HEK293 (cell line): ENCODE measurements at regions not wholly inside any gene's neighbourhood (a gene's known extent, or its start where the extent isn't known, plus 50 kb on each side); places are given as distances from the start of the nearest gene placed in this dataset.

Source experiments
- ZBTB21 ChIP-seq: fragments of 450-650 bp; formaldehyde crosslinking; IDR thresholded peaks from 2 replicates; pipeline ENCODE4 v1.5.1; 2017; ENCODE audit warnings: missing biosample characterization, missing genetic modification characterization
- ZNF585B ChIP-seq: fragments of 450-650 bp; formaldehyde crosslinking; IDR thresholded peaks from 2 replicates; pipeline ENCODE4 v1.5.1; 2016; ENCODE audit warnings: missing biosample characterization, missing genetic modification characterization
- ZNF629 ChIP-seq: fragments of 450-650 bp; formaldehyde crosslinking; IDR thresholded peaks from 2 replicates; pipeline ENCODE4 v1.5.1; 2017; ENCODE audit warnings: missing biosample characterization, missing genetic modification characterization
- TF ChIP-seq, protein P1 (sequence below): fragments of 450-650 bp; formaldehyde crosslinking; IDR thresholded peaks from 2 replicates; pipeline ENCODE4 v1.5.1; 2016; ENCODE audit warnings: missing biosample characterization, missing genetic modification characterization
- TF ChIP-seq, protein P2 (sequence below): fragments of 450-650 bp; formaldehyde crosslinking; optimal IDR thresholded peaks from 2 replicates; pipeline ENCODE3; 2016; ENCODE audit warnings: missing biosample characterization, mild to moderate bottlenecking, missing genetic modification characterization
- TF ChIP-seq, protein P3 (sequence below): fragments of 450-650 bp; formaldehyde crosslinking; IDR thresholded peaks from 2 replicates; pipeline ENCODE4 v1.5.1; 2017; ENCODE audit warnings: missing biosample characterization, missing genetic modification characterization
- TF ChIP-seq, protein P4 (sequence below): fragments of 450-650 bp; formaldehyde crosslinking; IDR thresholded peaks from 2 replicates; pipeline ENCODE4 v1.5.1; 2016; ENCODE audit warnings: missing biosample characterization, missing genetic modification characterization
- TF ChIP-seq, protein P5 (sequence below): fragments of 450-650 bp; formaldehyde crosslinking; IDR thresholded peaks from 2 replicates; pipeline ENCODE4 v1.5.1; 2016; ENCODE audit warnings: missing biosample characterization, missing genetic modification characterization
- TF ChIP-seq, protein P6 (sequence below): fragments of 450-650 bp; formaldehyde crosslinking; IDR thresholded peaks from 2 replicates; pipeline ENCODE4 v1.5.1; 2016; ENCODE audit warnings: missing biosample characterization, missing genetic modification characterization
- TF ChIP-seq, protein P7 (sequence below): fragments of 450-650 bp; formaldehyde crosslinking; IDR thresholded peaks from 2 replicates; pipeline ENCODE4 v1.5.1; 2016; ENCODE audit warnings: missing biosample characterization, missing genetic modification characterization

DNA sequence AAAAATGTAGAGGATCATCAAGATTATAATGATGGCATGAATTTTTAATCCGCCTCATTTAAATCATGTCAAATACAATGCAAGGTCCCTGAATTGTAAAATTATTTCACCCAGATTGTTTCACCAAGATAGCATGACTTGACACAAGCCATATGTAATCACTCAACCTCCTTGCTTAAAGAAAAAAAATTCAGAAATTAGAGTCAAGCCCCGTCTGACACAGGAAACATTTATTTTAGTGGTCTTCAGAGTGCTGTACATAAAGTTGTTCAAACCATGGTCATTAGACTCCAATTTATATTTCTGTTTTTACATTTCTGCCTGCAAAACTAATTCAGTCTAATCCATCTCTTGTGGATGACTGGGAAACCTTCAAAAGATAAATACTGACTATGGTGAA, 200.2 kb downstream of the CBLN4 start:
- TF ChIP-seq, protein P1, sequence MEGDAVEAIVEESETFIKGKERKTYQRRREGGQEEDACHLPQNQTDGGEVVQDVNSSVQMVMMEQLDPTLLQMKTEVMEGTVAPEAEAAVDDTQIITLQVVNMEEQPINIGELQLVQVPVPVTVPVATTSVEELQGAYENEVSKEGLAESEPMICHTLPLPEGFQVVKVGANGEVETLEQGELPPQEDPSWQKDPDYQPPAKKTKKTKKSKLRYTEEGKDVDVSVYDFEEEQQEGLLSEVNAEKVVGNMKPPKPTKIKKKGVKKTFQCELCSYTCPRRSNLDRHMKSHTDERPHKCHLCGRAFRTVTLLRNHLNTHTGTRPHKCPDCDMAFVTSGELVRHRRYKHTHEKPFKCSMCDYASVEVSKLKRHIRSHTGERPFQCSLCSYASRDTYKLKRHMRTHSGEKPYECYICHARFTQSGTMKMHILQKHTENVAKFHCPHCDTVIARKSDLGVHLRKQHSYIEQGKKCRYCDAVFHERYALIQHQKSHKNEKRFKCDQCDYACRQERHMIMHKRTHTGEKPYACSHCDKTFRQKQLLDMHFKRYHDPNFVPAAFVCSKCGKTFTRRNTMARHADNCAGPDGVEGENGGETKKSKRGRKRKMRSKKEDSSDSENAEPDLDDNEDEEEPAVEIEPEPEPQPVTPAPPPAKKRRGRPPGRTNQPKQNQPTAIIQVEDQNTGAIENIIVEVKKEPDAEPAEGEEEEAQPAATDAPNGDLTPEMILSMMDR (tag by site-specific recombination), result no peak
- TF ChIP-seq, protein P2, sequence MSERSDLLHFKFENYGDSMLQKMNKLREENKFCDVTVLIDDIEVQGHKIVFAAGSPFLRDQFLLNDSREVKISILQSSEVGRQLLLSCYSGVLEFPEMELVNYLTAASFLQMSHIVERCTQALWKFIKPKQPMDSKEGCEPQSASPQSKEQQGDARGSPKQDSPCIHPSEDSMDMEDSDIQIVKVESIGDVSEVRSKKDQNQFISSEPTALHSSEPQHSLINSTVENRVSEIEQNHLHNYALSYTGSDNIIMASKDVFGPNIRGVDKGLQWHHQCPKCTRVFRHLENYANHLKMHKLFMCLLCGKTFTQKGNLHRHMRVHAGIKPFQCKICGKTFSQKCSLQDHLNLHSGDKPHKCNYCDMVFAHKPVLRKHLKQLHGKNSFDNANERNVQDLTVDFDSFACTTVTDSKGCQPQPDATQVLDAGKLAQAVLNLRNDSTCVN (tag by site-specific recombination), result no peak
- no peak for TF ChIP-seq ZNF585B (tag by site-specific recombination)
- TF ChIP-seq, protein P3, sequence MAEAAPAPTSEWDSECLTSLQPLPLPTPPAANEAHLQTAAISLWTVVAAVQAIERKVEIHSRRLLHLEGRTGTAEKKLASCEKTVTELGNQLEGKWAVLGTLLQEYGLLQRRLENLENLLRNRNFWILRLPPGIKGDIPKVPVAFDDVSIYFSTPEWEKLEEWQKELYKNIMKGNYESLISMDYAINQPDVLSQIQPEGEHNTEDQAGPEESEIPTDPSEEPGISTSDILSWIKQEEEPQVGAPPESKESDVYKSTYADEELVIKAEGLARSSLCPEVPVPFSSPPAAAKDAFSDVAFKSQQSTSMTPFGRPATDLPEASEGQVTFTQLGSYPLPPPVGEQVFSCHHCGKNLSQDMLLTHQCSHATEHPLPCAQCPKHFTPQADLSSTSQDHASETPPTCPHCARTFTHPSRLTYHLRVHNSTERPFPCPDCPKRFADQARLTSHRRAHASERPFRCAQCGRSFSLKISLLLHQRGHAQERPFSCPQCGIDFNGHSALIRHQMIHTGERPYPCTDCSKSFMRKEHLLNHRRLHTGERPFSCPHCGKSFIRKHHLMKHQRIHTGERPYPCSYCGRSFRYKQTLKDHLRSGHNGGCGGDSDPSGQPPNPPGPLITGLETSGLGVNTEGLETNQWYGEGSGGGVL (tag by site-specific recombination), result no peak
- TF ChIP-seq, protein P4, sequence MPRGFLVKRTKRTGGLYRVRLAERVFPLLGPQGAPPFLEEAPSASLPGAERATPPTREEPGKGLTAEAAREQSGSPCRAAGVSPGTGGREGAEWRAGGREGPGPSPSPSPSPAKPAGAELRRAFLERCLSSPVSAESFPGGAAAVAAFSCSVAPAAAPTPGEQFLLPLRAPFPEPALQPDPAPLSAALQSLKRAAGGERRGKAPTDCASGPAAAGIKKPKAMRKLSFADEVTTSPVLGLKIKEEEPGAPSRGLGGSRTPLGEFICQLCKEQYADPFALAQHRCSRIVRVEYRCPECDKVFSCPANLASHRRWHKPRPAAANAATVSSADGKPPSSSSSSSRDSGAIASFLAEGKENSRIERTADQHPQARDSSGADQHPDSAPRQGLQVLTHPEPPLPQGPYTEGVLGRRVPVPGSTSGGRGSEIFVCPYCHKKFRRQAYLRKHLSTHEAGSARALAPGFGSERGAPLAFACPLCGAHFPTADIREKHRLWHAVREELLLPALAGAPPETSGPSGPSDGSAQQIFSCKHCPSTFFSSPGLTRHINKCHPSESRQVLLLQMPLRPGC, result no peak
- TF ChIP-seq, protein P5, sequence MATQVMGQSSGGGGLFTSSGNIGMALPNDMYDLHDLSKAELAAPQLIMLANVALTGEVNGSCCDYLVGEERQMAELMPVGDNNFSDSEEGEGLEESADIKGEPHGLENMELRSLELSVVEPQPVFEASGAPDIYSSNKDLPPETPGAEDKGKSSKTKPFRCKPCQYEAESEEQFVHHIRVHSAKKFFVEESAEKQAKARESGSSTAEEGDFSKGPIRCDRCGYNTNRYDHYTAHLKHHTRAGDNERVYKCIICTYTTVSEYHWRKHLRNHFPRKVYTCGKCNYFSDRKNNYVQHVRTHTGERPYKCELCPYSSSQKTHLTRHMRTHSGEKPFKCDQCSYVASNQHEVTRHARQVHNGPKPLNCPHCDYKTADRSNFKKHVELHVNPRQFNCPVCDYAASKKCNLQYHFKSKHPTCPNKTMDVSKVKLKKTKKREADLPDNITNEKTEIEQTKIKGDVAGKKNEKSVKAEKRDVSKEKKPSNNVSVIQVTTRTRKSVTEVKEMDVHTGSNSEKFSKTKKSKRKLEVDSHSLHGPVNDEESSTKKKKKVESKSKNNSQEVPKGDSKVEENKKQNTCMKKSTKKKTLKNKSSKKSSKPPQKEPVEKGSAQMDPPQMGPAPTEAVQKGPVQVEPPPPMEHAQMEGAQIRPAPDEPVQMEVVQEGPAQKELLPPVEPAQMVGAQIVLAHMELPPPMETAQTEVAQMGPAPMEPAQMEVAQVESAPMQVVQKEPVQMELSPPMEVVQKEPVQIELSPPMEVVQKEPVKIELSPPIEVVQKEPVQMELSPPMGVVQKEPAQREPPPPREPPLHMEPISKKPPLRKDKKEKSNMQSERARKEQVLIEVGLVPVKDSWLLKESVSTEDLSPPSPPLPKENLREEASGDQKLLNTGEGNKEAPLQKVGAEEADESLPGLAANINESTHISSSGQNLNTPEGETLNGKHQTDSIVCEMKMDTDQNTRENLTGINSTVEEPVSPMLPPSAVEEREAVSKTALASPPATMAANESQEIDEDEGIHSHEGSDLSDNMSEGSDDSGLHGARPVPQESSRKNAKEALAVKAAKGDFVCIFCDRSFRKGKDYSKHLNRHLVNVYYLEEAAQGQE, result no peak
- TF ChIP-seq, protein P6, sequence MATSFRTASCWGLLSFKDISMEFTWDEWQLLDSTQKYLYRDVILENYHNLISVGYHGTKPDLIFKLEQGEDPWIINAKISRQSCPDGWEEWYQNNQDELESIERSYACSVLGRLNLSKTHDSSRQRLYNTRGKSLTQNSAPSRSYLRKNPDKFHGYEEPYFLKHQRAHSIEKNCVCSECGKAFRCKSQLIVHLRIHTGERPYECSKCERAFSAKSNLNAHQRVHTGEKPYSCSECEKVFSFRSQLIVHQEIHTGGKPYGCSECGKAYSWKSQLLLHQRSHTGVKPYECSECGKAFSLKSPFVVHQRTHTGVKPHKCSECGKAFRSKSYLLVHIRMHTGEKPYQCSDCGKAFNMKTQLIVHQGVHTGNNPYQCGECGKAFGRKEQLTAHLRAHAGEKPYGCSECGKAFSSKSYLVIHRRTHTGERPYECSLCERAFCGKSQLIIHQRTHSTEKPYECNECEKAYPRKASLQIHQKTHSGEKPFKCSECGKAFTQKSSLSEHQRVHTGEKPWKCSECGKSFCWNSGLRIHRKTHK, result no peak
- TF ChIP-seq ZNF629, result no peak
- TF ChIP-seq, protein P7, sequence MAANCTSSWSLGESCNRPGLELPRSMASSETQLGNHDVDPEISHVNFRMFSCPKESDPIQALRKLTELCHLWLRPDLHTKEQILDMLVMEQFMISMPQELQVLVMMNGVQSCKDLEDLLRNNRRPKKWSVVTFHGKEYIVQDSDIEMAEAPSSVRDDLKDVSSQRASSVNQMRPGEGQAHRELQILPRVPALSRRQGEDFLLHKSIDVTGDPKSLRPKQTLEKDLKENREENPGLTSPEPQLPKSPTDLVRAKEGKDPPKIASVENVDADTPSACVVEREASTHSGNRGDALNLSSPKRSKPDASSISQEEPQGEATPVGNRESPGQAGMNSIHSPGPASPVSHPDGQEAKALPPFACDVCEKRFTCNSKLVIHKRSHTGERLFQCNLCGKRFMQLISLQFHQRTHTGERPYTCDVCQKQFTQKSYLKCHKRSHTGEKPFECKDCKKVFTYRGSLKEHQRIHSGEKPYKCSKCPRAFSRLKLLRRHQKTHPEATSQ (tag by site-specific recombination), result no peak
- no peak for TF ChIP-seq ZBTB21 (tag by site-specific recombination)
